ENCODE measurements at regions not wholly inside any gene's neighbourhood (a gene's known extent, or its start where the extent isn't known, plus 50 kb on each side); places are given as distances from the start of the nearest gene placed in this dataset.

GRCh38 chr20:54340206-54340605, 132.3 kb downstream of the PFDN4 start:
- no peak overlapping the region for H3K27ac ChIP-seq (replicated peaks)
- no peak overlapping the region for H3K4me3 ChIP-seq (replicated peaks; ENCODE audit: insufficient read depth, low read length)
- TF ChIP-seq GABPA (IDR thresholded peaks at IDR 0.05; ENCODE audit: low read depth) (no peak), SPI1 (IDR thresholded peaks at IDR 0.05; ENCODE audit: borderline replicate concordance, low read depth) (no peak), POLR2AphosphoS5 (IDR thresholded peaks at IDR 0.05; ENCODE audit: low read depth) (no peak)
- TF ChIP-seq, protein P1, sequence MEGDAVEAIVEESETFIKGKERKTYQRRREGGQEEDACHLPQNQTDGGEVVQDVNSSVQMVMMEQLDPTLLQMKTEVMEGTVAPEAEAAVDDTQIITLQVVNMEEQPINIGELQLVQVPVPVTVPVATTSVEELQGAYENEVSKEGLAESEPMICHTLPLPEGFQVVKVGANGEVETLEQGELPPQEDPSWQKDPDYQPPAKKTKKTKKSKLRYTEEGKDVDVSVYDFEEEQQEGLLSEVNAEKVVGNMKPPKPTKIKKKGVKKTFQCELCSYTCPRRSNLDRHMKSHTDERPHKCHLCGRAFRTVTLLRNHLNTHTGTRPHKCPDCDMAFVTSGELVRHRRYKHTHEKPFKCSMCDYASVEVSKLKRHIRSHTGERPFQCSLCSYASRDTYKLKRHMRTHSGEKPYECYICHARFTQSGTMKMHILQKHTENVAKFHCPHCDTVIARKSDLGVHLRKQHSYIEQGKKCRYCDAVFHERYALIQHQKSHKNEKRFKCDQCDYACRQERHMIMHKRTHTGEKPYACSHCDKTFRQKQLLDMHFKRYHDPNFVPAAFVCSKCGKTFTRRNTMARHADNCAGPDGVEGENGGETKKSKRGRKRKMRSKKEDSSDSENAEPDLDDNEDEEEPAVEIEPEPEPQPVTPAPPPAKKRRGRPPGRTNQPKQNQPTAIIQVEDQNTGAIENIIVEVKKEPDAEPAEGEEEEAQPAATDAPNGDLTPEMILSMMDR (IDR thresholded peaks at IDR 0.05; ENCODE audit: insufficient read depth, low read length) = no peak
- TF ChIP-seq, protein P2, sequence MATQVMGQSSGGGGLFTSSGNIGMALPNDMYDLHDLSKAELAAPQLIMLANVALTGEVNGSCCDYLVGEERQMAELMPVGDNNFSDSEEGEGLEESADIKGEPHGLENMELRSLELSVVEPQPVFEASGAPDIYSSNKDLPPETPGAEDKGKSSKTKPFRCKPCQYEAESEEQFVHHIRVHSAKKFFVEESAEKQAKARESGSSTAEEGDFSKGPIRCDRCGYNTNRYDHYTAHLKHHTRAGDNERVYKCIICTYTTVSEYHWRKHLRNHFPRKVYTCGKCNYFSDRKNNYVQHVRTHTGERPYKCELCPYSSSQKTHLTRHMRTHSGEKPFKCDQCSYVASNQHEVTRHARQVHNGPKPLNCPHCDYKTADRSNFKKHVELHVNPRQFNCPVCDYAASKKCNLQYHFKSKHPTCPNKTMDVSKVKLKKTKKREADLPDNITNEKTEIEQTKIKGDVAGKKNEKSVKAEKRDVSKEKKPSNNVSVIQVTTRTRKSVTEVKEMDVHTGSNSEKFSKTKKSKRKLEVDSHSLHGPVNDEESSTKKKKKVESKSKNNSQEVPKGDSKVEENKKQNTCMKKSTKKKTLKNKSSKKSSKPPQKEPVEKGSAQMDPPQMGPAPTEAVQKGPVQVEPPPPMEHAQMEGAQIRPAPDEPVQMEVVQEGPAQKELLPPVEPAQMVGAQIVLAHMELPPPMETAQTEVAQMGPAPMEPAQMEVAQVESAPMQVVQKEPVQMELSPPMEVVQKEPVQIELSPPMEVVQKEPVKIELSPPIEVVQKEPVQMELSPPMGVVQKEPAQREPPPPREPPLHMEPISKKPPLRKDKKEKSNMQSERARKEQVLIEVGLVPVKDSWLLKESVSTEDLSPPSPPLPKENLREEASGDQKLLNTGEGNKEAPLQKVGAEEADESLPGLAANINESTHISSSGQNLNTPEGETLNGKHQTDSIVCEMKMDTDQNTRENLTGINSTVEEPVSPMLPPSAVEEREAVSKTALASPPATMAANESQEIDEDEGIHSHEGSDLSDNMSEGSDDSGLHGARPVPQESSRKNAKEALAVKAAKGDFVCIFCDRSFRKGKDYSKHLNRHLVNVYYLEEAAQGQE (IDR thresholded peaks at IDR 0.05; ENCODE audit: insufficient replicate concordance, low read depth) = no peak
- H3K27me3 ChIP-seq (ENCODE audit: insufficient read depth, poor library complexity, severe bottlenecking) = peaks cover 2% of the 10 kb centered on the region
- no peak for DNase-seq (ENCODE audit: low read depth in 1 of 2, low spot score in 1 of 2)

- no peak for DNase-seq (ENCODE audit: low read depth in 1 of 2, low spot score in 1 of 2)
Measured at GRCh38 chr20:54340667-54341081, 132.8 kb downstream of the PFDN4 start.

DNA sequence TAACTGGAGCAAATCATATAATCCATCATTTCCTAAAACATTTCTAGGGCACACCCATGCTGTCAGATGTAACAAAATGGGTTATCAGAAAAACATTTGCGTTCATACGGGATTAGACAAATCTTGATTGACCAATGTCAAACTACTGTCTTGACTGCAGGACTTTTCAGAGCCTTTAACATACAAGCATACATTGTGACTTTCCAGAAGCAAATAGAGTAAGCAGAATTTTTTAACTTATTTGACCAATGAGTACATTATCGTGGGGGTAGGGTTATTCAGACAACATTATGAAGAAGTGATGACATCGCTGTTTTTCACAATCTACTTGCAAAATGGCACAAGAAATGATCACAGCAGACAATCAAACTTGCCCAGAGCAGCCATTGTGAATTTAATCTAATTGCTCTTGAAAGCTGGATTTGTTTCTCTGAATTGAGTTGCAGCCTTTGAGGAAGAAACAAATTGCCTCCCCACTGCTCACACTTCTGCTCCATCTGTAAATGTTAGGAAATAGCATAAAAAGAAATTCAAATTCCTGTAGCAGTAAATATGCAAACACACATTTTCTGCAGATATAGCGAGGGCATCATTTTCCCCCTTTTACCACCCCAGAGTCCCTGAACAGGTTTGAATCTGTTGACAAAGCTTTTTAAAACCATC, 133.0 kb upstream of the DOK5 start:
- no peak for DNase-seq (ENCODE audit: low read depth in 1 of 2, low spot score in 1 of 2)
- no peak overlapping the region for H3K27ac ChIP-seq (replicated peaks)
- H3K4me3 ChIP-seq (replicated peaks; ENCODE audit: insufficient read depth, low read length) = no peak overlapping the region
- no peak for TF ChIP-seq POLR2AphosphoS5 (IDR thresholded peaks at IDR 0.05; ENCODE audit: low read depth)
- TF ChIP-seq GABPA (IDR thresholded peaks at IDR 0.05; ENCODE audit: low read depth) = no peak
- H3K27me3 ChIP-seq (ENCODE audit: insufficient read depth, poor library complexity, severe bottlenecking) = peaks cover 2% of the 10 kb centered on the region

More at GRCh38 chr20:54340667-54341081, 132.8 kb downstream of the PFDN4 start:
- no peak for TF ChIP-seq GABPA (IDR thresholded peaks at IDR 0.05; ENCODE audit: low read depth)
- TF ChIP-seq, protein P1 (IDR thresholded peaks at IDR 0.05; ENCODE audit: insufficient read depth, low read length) = no peak
- no peak for TF ChIP-seq SPI1 (IDR thresholded peaks at IDR 0.05; ENCODE audit: borderline replicate concordance, low read depth)
- TF ChIP-seq POLR2AphosphoS5 (IDR thresholded peaks at IDR 0.05; ENCODE audit: low read depth) = no peak
- TF ChIP-seq, protein P2 (IDR thresholded peaks at IDR 0.05; ENCODE audit: insufficient replicate concordance, low read depth) = no peak
- no peak overlapping the region for H3K4me3 ChIP-seq (replicated peaks; ENCODE audit: insufficient read depth, low read length)
- no peak overlapping the region for H3K27ac ChIP-seq (replicated peaks)
- H3K27me3 ChIP-seq (ENCODE audit: insufficient read depth, poor library complexity, severe bottlenecking) = peaks cover 2% of the 10 kb centered on the region

GRCh38 chr20:54343099-54343498, 132.3 kb upstream of the DOK5 start:
- DNase-seq (ENCODE audit: low read depth in 1 of 2, low spot score in 1 of 2) = no peak
- no peak overlapping the region for H3K4me3 ChIP-seq (replicated peaks; ENCODE audit: insufficient read depth, low read length)

More at GRCh38 chr20:54343099-54343498, 132.3 kb upstream of the DOK5 start:
- Histone ChIP-seq H3K27ac (replicated peaks) (no peak overlapping the region), H3K27me3 (ENCODE audit: insufficient read depth, poor library complexity, severe bottlenecking) (peaks cover 2% of the 10 kb centered on the region)
- no peak for TF ChIP-seq GABPA (IDR thresholded peaks at IDR 0.05; ENCODE audit: low read depth)
- TF ChIP-seq, protein P2 (IDR thresholded peaks at IDR 0.05; ENCODE audit: insufficient replicate concordance, low read depth) = no peak
- TF ChIP-seq, protein P1 (IDR thresholded peaks at IDR 0.05; ENCODE audit: insufficient read depth, low read length) = no peak
- TF ChIP-seq SPI1 (IDR thresholded peaks at IDR 0.05; ENCODE audit: borderline replicate concordance, low read depth) = no peak

Data from HL-60 (cell line).